SK-N-SH treated with all-trans-retinoic acid at 6 μM for 48 hours (cell line): ENCODE measurements at regions not wholly inside any gene's neighbourhood (a gene's known extent, or its start where the extent isn't known, plus 50 kb on each side); places are given as distances from the start of the nearest gene placed in this dataset.

Experiments used
- ATAC-seq: fragments of 200-7000 bp; cut with Tn5 transposase; 3 replicates; pipeline ENCODE4 v1.9.1; 2020; ENCODE audit warnings: mild to moderate bottlenecking, moderate library complexity
- ARNTL ChIP-seq: fragments of 450-650 bp; formaldehyde crosslinking; IDR thresholded peaks from 2 replicates; pipeline ENCODE4 v1.5.0; 2020; ENCODE audit warnings: low read depth, mild to moderate bottlenecking, moderate library complexity, borderline replicate concordance
- BACH2 ChIP-seq: fragments of 250-450 bp; sonication (Bioruptor Pico); IDR thresholded peaks from 2 replicates; pipeline ENCODE4 v1.9.0; 2021; ENCODE audit warnings: mild to moderate bottlenecking, borderline replicate concordance
- CSDC2 ChIP-seq: fragments of 250-450 bp; sonication (Bioruptor Pico); IDR thresholded peaks from 2 replicates; pipeline ENCODE4 v1.5.0; 2020; ENCODE audit warnings: mild to moderate bottlenecking, moderate library complexity
- ESRRG ChIP-seq: fragments of 250-450 bp; sonication (Bioruptor Pico); IDR thresholded peaks from 2 replicates; pipeline ENCODE4 v1.6.1; 2021; ENCODE audit warnings: mild to moderate bottlenecking
- GLIS3 ChIP-seq: fragments of 250-450 bp; sonication (Bioruptor Pico); IDR thresholded peaks from 2 replicates; pipeline ENCODE4 v1.5.0; 2020; ENCODE audit warnings: mild to moderate bottlenecking, moderate library complexity
- ISL1 ChIP-seq: fragments of 250-450 bp; sonication (Bioruptor Pico); IDR thresholded peaks from 2 replicates; pipeline ENCODE4 v2.1.2; 2022; ENCODE audit warnings: mild to moderate bottlenecking, moderate library complexity
- OSR1 ChIP-seq: fragments of 250-450 bp; sonication (Bioruptor Pico); IDR thresholded peaks from 2 replicates; pipeline ENCODE4 v1.8.0; 2022; ENCODE audit warnings: moderate library complexity, mild to moderate bottlenecking, inconsistent platforms
- PPARA ChIP-seq: fragments of 250-450 bp; sonication (Bioruptor Pico); IDR thresholded peaks from 2 replicates; pipeline ENCODE4 v1.5.0; 2020; ENCODE audit warnings: mild to moderate bottlenecking, borderline replicate concordance
- RARB ChIP-seq: fragments of 250-450 bp; sonication (Bioruptor Pico); IDR thresholded peaks from 2 replicates; pipeline ENCODE4 v1.8.0; 2021; ENCODE audit warnings: mild to moderate bottlenecking, moderate library complexity
- TCF4 ChIP-seq: fragments of 250-450 bp; sonication (Bioruptor Pico); IDR thresholded peaks from 2 replicates; pipeline ENCODE4 v1.8.0; 2021; ENCODE audit warnings: mild to moderate bottlenecking, moderate library complexity, borderline replicate concordance
- ZFP3 ChIP-seq: fragments of 250-450 bp; sonication (Bioruptor Pico); IDR thresholded peaks from 2 replicates; pipeline ENCODE4 v1.5.0; 2020; ENCODE audit warnings: mild to moderate bottlenecking, moderate library complexity
- ZFP30 ChIP-seq: fragments of 450-650 bp; formaldehyde crosslinking; IDR thresholded peaks from 2 replicates; pipeline ENCODE4 v1.5.0; 2022; ENCODE audit warnings: mild to moderate bottlenecking, moderate library complexity
- ZNF565 ChIP-seq: fragments of 450-650 bp; formaldehyde crosslinking; conservative IDR thresholded peaks from 2 replicates; pipeline ENCODE4 v1.5.0; 2020; ENCODE audit warnings: low read depth, mild to moderate bottlenecking, moderate library complexity
- ZNF70 ChIP-seq: fragments of 450-650 bp; formaldehyde crosslinking; IDR thresholded peaks from 2 replicates; pipeline ENCODE4 v1.5.0; 2020; ENCODE audit warnings: mild to moderate bottlenecking, moderate library complexity
- ZNF8 ChIP-seq: fragments of 450-650 bp; formaldehyde crosslinking; IDR thresholded peaks from 2 replicates; pipeline ENCODE4 v1.5.0; 2020; ENCODE audit warnings: mild to moderate bottlenecking, moderate library complexity
- TF ChIP-seq, protein P1 (sequence below): fragments of 250-450 bp; sonication (Bioruptor Pico); IDR thresholded peaks from 2 replicates; pipeline ENCODE4 v1.5.1; 2021; ENCODE audit warnings: mild to moderate bottlenecking, moderate library complexity
- TF ChIP-seq, protein P2 (sequence below): fragments of 250-450 bp; sonication (Bioruptor Pico); IDR thresholded peaks from 2 replicates; pipeline ENCODE4 v1.8.0; 2021; ENCODE audit warnings: low read depth, mild to moderate bottlenecking, moderate library complexity, borderline replicate concordance
- TF ChIP-seq, protein P3 (sequence below): fragments of 250-450 bp; sonication (Bioruptor Pico); IDR thresholded peaks from 2 replicates; pipeline ENCODE4 v1.8.0; 2020; ENCODE audit warnings: mild to moderate bottlenecking, moderate library complexity, borderline replicate concordance
- TF ChIP-seq, protein P4 (sequence below): fragments of 250-450 bp; sonication (Bioruptor Pico); IDR thresholded peaks from 2 replicates; pipeline ENCODE4 v1.5.1; 2020; ENCODE audit warnings: low read depth, mild to moderate bottlenecking, moderate library complexity
- TF ChIP-seq, protein P5 (sequence below): fragments of 250-450 bp; sonication (Bioruptor Pico); IDR thresholded peaks from 2 replicates; pipeline ENCODE4 v1.5.0; 2020; ENCODE audit warnings: mild to moderate bottlenecking, moderate library complexity

DNA sequence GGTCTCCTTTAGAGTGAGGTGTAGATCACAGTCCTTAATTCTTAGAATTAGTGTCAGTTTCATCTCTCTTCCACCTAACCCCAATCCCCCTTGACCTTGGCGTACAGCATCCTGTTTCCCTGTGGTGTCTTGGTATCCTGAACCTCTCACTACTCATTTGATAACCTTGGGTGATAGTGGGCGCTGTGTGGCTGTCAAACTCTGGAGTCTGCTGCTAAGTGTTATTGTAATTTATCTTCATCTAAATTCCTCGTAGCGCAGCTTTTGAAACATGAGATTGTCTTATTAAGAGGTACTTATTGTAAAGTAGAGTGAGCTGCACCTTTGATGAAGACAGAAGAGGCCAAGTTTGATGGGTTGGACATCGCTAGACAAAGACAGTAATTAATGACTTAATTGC is 222.6 kb upstream of the SPRED2 start:
- no peak for TF ChIP-seq OSR1 (CRISPR knock-in tag)
- TF ChIP-seq ESRRG (CRISPR knock-in tag), result no peak
- TF ChIP-seq ISL1, result no peak
- no peak for TF ChIP-seq RARB
- TF ChIP-seq, protein P1, sequence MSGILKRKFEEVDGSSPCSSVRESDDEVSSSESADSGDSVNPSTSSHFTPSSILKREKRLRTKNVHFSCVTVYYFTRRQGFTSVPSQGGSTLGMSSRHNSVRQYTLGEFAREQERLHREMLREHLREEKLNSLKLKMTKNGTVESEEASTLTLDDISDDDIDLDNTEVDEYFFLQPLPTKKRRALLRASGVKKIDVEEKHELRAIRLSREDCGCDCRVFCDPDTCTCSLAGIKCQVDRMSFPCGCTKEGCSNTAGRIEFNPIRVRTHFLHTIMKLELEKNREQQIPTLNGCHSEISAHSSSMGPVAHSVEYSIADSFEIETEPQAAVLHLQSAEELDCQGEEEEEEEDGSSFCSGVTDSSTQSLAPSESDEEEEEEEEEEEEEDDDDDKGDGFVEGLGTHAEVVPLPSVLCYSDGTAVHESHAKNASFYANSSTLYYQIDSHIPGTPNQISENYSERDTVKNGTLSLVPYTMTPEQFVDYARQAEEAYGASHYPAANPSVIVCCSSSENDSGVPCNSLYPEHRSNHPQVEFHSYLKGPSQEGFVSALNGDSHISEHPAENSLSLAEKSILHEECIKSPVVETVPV (CRISPR knock-in tag), result no peak
- TF ChIP-seq, protein P2, sequence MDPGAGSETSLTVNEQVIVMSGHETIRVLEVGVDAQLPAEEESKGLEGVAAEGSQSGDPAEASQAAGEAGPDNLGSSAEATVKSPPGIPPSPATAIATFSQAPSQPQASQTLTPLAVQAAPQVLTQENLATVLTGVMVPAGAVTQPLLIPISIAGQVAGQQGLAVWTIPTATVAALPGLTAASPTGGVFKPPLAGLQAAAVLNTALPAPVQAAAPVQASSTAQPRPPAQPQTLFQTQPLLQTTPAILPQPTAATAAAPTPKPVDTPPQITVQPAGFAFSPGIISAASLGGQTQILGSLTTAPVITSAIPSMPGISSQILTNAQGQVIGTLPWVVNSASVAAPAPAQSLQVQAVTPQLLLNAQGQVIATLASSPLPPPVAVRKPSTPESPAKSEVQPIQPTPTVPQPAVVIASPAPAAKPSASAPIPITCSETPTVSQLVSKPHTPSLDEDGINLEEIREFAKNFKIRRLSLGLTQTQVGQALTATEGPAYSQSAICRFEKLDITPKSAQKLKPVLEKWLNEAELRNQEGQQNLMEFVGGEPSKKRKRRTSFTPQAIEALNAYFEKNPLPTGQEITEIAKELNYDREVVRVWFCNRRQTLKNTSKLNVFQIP (CRISPR knock-in tag), result no peak
- TF ChIP-seq ZFP3, result no peak
- TF ChIP-seq BACH2 (CRISPR knock-in tag), result no peak
- TF ChIP-seq ZNF8, result no peak
- no peak for TF ChIP-seq PPARA (CRISPR knock-in tag)
- TF ChIP-seq, protein P3, sequence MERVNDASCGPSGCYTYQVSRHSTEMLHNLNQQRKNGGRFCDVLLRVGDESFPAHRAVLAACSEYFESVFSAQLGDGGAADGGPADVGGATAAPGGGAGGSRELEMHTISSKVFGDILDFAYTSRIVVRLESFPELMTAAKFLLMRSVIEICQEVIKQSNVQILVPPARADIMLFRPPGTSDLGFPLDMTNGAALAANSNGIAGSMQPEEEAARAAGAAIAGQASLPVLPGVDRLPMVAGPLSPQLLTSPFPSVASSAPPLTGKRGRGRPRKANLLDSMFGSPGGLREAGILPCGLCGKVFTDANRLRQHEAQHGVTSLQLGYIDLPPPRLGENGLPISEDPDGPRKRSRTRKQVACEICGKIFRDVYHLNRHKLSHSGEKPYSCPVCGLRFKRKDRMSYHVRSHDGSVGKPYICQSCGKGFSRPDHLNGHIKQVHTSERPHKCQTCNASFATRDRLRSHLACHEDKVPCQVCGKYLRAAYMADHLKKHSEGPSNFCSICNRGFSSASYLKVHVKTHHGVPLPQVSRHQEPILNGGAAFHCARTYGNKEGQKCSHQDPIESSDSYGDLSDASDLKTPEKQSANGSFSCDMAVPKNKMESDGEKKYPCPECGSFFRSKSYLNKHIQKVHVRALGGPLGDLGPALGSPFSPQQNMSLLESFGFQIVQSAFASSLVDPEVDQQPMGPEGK, result no peak
- no peak for TF ChIP-seq TCF4 (CRISPR knock-in tag)
- TF ChIP-seq ZNF565 (CRISPR knock-in tag), result no peak
- no peak for TF ChIP-seq ZFP30 (CRISPR knock-in tag)
- TF ChIP-seq, protein P4, sequence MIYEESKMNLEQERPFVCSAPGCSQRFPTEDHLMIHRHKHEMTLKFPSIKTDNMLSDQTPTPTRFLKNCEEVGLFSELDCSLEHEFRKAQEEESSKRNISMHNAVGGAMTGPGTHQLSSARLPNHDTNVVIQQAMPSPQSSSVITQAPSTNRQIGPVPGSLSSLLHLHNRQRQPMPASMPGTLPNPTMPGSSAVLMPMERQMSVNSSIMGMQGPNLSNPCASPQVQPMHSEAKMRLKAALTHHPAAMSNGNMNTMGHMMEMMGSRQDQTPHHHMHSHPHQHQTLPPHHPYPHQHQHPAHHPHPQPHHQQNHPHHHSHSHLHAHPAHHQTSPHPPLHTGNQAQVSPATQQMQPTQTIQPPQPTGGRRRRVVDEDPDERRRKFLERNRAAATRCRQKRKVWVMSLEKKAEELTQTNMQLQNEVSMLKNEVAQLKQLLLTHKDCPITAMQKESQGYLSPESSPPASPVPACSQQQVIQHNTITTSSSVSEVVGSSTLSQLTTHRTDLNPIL (CRISPR knock-in tag), result no peak
- TF ChIP-seq, protein P5, sequence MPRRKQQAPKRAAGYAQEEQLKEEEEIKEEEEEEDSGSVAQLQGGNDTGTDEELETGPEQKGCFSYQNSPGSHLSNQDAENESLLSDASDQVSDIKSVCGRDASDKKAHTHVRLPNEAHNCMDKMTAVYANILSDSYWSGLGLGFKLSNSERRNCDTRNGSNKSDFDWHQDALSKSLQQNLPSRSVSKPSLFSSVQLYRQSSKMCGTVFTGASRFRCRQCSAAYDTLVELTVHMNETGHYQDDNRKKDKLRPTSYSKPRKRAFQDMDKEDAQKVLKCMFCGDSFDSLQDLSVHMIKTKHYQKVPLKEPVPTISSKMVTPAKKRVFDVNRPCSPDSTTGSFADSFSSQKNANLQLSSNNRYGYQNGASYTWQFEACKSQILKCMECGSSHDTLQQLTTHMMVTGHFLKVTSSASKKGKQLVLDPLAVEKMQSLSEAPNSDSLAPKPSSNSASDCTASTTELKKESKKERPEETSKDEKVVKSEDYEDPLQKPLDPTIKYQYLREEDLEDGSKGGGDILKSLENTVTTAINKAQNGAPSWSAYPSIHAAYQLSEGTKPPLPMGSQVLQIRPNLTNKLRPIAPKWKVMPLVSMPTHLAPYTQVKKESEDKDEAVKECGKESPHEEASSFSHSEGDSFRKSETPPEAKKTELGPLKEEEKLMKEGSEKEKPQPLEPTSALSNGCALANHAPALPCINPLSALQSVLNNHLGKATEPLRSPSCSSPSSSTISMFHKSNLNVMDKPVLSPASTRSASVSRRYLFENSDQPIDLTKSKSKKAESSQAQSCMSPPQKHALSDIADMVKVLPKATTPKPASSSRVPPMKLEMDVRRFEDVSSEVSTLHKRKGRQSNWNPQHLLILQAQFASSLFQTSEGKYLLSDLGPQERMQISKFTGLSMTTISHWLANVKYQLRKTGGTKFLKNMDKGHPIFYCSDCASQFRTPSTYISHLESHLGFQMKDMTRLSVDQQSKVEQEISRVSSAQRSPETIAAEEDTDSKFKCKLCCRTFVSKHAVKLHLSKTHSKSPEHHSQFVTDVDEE, result no peak
- no peak for TF ChIP-seq ZNF70 (CRISPR knock-in tag)
- no peak for TF ChIP-seq GLIS3 (CRISPR knock-in tag)
- TF ChIP-seq ARNTL, result no peak
- TF ChIP-seq CSDC2, result no peak
- ATAC-seq, result no peak

DNA sequence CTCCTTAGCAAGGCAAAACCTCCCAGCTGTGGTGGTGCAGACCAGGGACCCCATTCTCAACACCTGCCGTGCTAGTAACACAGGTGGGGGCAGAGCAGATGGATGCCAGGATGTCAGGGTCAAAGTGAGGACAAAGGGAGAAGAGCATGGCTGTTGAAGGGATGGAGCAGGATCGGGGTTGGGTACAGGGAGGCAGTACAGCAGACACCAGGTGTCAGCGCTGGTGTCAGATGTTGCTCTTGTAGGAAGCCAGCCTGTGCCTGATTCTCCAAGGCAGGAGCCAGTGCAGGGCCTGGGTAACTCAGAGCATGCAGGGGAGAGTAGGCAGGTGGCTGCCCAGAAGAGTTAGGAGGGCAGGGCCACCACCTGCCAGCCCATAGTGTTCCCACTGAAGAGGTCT is 222.1 kb upstream of the SPRED2 start:
- ATAC-seq, result no peak

More for the DNA sequence above, 222.1 kb upstream of the SPRED2 start:
- TF ChIP-seq, protein P3, result no peak
- TF ChIP-seq, protein P2 (CRISPR knock-in tag), result no peak
- TF ChIP-seq ZNF565 (CRISPR knock-in tag) (no peak), ARNTL (no peak)
- TF ChIP-seq, all 23 proteins: peak for 0
